HEK293T (cell line): ENCODE measurements at regions not wholly inside any gene's neighbourhood (a gene's known extent, or its start where the extent isn't known, plus 50 kb on each side); places are given as distances from the start of the nearest gene placed in this dataset.

ENCODE experiments used
- CTCF ChIA-PET: fragments of 350-600 bp; formaldehyde crosslinking; extraction: SDS; loops from one replicate; lab custom pipeline; 2021; ENCODE audit warnings: antibody characterized with exemption, inconsistent platforms; lab: Yijun Ruan, JAX
- POLR2A ChIA-PET: fragments of 350-600 bp; formaldehyde crosslinking; extraction: SDS; loops from one replicate; lab custom pipeline; 2020; ENCODE audit warnings: antibody characterized with exemption, inconsistent platforms; lab: Yijun Ruan, JAX
- DNase-seq: peaks from one replicate; pipeline ENCODE4 v3.0.0; 2012; ENCODE audit warnings: mixed read lengths; ENCODE audit errors: extremely low spot score
- ARNT ChIP-seq: fragments of 450-650 bp; IDR thresholded peaks from 2 replicates; pipeline ENCODE4 v1.6.1; 2017; ENCODE audit warnings: mild to moderate bottlenecking
- BHLHE40 ChIP-seq: fragments of 450-650 bp; IDR thresholded peaks from 2 replicates; pipeline ENCODE4 v1.6.1; 2016; ENCODE audit warnings: mild to moderate bottlenecking, moderate library complexity, borderline replicate concordance
- CTBP1 ChIP-seq: fragments of 450-650 bp; IDR thresholded peaks from 2 replicates; pipeline ENCODE4 v1.6.1; 2016; ENCODE audit warnings: borderline replicate concordance
- ELF4 ChIP-seq: fragments of 450-650 bp; IDR thresholded peaks from 2 replicates; pipeline ENCODE4 v1.6.1; 2017; ENCODE audit warnings: antibody characterized with exemption
- FOXA1 ChIP-seq: fragments of 450-650 bp; IDR thresholded peaks from 2 replicates; pipeline ENCODE4 v1.6.1; 2016; ENCODE audit warnings: mild to moderate bottlenecking
- FOXK2 ChIP-seq: fragments of 450-650 bp; IDR thresholded peaks from 2 replicates; pipeline ENCODE4 v1.6.1; 2016; ENCODE audit warnings: mild to moderate bottlenecking
- FOXM1 ChIP-seq: fragments of 450-650 bp; IDR thresholded peaks from 2 replicates; pipeline ENCODE4 v1.6.1; 2017; ENCODE audit warnings: mild to moderate bottlenecking, borderline replicate concordance
- HDGF ChIP-seq: fragments of 450-650 bp; IDR thresholded peaks from 2 replicates; pipeline ENCODE4 v1.6.1; 2017; ENCODE audit warnings: antibody characterized with exemption, borderline replicate concordance
- L3MBTL2 ChIP-seq: fragments of 450-650 bp; conservative IDR thresholded peaks from 2 replicates; pipeline ENCODE4 v1.6.1; 2016; ENCODE audit warnings: mild to moderate bottlenecking
- LEF1 ChIP-seq: fragments of 450-650 bp; IDR thresholded peaks from 2 replicates; pipeline ENCODE4 v1.6.1; 2017; ENCODE audit warnings: mild to moderate bottlenecking, borderline replicate concordance
- NFRKB ChIP-seq: fragments of 450-650 bp; IDR thresholded peaks from 2 replicates; pipeline ENCODE4 v1.6.1; 2016; ENCODE audit warnings: mild to moderate bottlenecking, moderate library complexity
- SP1 ChIP-seq: fragments of 450-650 bp; IDR thresholded peaks from 2 replicates; pipeline ENCODE4 v1.6.1; 2017
- SUZ12 ChIP-seq: fragments of 450-650 bp; IDR thresholded peaks from 2 replicates; pipeline ENCODE4 v1.6.1; 2016; ENCODE audit warnings: mild to moderate bottlenecking
- TARDBP ChIP-seq: fragments of 450-650 bp; IDR thresholded peaks from 2 replicates; pipeline ENCODE4 v1.6.1; 2016
- ZNF384 ChIP-seq: fragments of 450-650 bp; IDR thresholded peaks from 2 replicates; pipeline ENCODE4 v1.6.1; 2016
- TF ChIP-seq, protein P1 (sequence below): fragments of 450-650 bp; IDR thresholded peaks from 2 replicates; pipeline ENCODE4 v1.6.1; 2016

DNA sequence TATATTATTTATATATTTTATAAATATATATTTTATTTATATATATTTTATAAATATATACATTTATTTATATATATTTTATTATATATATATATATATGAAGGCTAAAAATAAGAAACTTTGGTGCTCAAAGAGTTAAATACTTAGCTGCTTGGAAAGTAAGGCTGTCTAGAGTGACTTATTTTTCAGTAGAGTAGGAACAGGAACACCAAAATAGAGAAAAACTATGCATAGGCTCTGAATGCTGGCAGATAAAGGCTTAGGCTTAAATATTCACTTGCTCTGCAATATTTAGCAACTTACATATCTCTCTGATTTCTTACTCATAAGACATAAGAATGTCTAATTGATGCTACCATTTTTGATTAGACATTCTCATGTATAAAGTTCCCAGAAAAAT is 991.2 kb downstream of the VRK1 start:
- ChIA-PET CTCF (no interaction called here), POLR2A (no interaction called here)
- no peak for TF ChIP-seq ARNT
- no peak for TF ChIP-seq HDGF
- no peak for TF ChIP-seq ZNF384
- no peak for TF ChIP-seq LEF1
- TF ChIP-seq ELF4, result no peak
- no peak for TF ChIP-seq L3MBTL2
- no peak for TF ChIP-seq BHLHE40
- no peak for DNase-seq

DNA sequence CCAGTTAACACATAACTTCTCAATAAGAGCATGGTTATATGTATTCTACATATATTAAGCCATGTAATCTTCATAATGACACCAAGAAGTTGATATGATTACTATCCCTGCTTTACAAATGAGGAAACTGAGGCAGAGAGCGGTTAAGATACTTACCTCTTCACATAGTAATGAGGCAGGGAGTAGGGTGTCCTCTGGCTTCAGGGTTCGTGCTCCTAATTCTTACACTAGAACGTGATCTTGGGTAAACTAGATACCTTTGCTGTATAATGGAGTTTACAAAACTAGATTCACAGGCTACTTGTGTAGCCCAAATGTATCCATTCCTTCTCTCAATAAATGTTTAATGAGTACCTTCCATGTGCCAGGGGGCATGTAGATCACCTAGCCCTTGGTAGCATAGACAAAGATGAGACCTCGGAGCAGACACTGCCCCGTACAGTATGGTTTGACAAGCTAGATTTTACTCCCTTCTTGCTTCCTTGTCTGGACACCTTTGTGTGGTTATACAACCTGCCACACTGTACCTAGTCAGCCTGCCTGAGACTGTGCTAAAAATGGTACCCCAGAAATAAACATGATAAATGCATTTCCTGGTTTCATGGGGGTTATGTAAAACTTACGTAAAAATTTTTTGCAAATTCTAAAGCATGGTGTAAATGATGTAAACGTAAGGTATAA is 991.8 kb downstream of the VRK1 start:
- no peak for DNase-seq
- ChIA-PET CTCF (no interaction called here), POLR2A (no interaction called here)
- TF ChIP-seq NFRKB (no peak), CTBP1 (no peak)

DNA sequence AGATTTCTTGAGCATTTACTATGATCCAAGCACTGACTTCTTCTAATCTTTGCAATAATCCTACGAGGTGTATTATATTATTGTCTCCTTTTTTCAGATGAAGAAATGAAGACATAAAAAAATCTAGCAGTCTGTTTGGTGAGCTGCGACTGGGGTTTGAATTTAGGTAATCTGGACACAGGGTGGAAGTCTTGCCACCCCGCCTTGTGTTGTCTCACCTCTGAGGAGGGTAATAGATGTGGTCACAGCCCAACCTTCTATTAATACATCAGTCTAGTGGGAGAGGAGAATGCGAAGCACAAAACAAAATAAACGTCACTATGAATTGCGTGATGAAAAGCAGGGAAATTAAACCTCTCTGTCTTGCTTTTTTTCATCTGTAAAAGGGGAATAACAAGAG is 993.9 kb downstream of the VRK1 start:
- ChIA-PET POLR2A (no interaction called here), CTCF (no interaction called here)
- TF ChIP-seq FOXA1 (no peak), ARNT (no peak), FOXK2 (no peak), TARDBP (no peak), ZNF384 (no peak), HDGF (no peak), BHLHE40 (no peak), ELF4 (no peak), LEF1 (no peak), SUZ12 (no peak), FOXM1 (no peak), NFRKB (no peak), SP1 (no peak), CTBP1 (no peak), L3MBTL2 (no peak)
- TF ChIP-seq, protein P1, sequence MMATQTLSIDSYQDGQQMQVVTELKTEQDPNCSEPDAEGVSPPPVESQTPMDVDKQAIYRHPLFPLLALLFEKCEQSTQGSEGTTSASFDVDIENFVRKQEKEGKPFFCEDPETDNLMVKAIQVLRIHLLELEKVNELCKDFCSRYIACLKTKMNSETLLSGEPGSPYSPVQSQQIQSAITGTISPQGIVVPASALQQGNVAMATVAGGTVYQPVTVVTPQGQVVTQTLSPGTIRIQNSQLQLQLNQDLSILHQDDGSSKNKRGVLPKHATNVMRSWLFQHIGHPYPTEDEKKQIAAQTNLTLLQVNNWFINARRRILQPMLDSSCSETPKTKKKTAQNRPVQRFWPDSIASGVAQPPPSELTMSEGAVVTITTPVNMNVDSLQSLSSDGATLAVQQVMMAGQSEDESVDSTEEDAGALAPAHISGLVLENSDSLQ, result no peak
- no peak for DNase-seq

GRCh38 chr14:97791906-97792305 is 994.7 kb downstream of the VRK1 start:
- TF ChIP-seq HDGF, result no peak
- TF ChIP-seq NFRKB, result no peak
- TF ChIP-seq CTBP1, result no peak
- no peak for TF ChIP-seq ZNF384
- no peak for TF ChIP-seq LEF1
- TF ChIP-seq FOXK2, result no peak
- TF ChIP-seq, protein P1, result no peak
- no peak for TF ChIP-seq ELF4
- TF ChIP-seq SP1, result no peak
- TF ChIP-seq TARDBP, result no peak
- TF ChIP-seq ARNT, result no peak
- no peak for TF ChIP-seq FOXA1
- no peak for TF ChIP-seq FOXM1
- no peak for TF ChIP-seq L3MBTL2
- no peak for TF ChIP-seq BHLHE40
- no peak for DNase-seq
- ChIA-PET CTCF (no interaction called here), POLR2A (no interaction called here)

DNA sequence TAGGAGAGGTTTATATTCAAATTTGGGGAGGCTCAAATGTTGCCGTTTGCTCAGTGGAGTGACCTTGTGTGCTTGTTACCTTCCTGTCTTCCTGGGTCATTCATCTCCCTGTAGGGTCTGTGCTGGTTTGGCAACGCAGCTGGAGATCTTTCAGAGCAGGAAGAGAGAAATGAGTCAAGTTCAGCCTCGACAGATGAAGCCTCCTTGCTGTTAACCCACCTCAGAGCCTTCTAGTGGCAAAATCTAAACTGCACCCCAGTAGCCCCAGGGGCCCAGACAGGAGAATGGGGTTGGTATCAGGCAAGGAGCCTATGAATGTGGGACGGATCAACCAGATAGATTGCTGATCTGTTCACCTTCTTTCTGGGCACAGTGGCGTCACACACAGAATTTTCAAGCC is 999.3 kb downstream of the VRK1 start:
- TF ChIP-seq TARDBP (no peak), HDGF (no peak), ELF4 (no peak), CTBP1 (no peak), NFRKB (no peak), BHLHE40 (no peak), ZNF384 (no peak), FOXA1 (no peak), FOXM1 (no peak), FOXK2 (no peak), SP1 (no peak)
- CTCF ChIA-PET, result no interaction called here
- no peak for DNase-seq
- POLR2A ChIA-PET, result no interaction called here

DNA sequence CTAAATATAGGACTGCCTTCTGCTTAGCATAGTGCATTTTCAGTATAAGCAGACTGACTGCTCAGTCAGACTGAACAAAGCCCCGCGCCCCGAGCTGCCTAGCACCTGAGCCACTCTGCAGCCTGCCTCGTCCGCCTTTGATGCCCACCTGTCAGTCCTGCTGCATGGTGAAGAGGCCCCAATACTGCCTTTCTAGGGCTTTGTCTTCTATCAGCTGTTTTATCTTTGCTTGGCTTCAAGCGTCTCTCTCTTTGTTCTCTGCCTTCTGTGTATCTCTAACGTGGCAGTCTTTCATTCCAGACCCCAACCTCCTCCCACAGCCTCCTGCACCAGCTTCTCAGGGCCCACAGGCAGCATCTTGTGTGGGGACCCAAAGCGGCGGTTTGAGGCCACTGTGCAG is 1001.0 kb downstream of the VRK1 start:
- ChIA-PET POLR2A (no interaction called here), CTCF (interaction anchor here (0.6 kb wide), 1 partner anchor 67 kb away, joined by 3 read pairs; no protein-coding TSS in a partner anchor)
- TF ChIP-seq FOXM1 (no peak), L3MBTL2 (no peak), SUZ12 (no peak), BHLHE40 (no peak), ARNT (no peak), HDGF (no peak), ZNF384 (no peak), LEF1 (no peak)
- DNase-seq, result no peak
